GM12892 (cell line): ENCODE measurements at regions not wholly inside any gene's neighbourhood (a gene's known extent, or its start where the extent isn't known, plus 50 kb on each side); places are given as distances from the start of the nearest gene placed in this dataset.

Source experiments
- DNase-seq: peaks from one replicate; pipeline ENCODE4 v3.0.0; 2011; ENCODE audit not compliant: insufficient read length
- FAIRE-seq: peaks from 2 replicates; lab custom pipeline; 2011; peaks lifted over from hg19 to GRCh38; lab: Jason Lieb, UNC
- POLR2A ChIP-seq: IDR thresholded peaks from 2 replicates; pipeline ENCODE4 v1.6.1; 2011; ENCODE audit warnings: low read depth, low read length, control low read depth
- POLR2AphosphoS5 ChIP-seq: IDR thresholded peaks from 2 replicates; pipeline ENCODE4 v1.6.1; 2011; ENCODE audit warnings: low read depth, low read length, control low read depth
- TAF1 ChIP-seq: IDR thresholded peaks from 2 replicates; pipeline ENCODE4 v1.6.1; 2011; ENCODE audit warnings: low read depth, mild to moderate bottlenecking, control low read depth, low read length, borderline replicate concordance

- DNase-seq (no peak), FAIRE-seq (no peak)
- TF ChIP-seq POLR2A, result no peak
- TF ChIP-seq TAF1, result no peak
- no peak for TF ChIP-seq POLR2AphosphoS5
Measured at GRCh38 chr5:20590356-20590755, 602.4 kb upstream of the CDH18 start.

GRCh38 chr5:20575571-20575970 lies 587.6 kb upstream of the CDH18 start:
- DNase-seq, result no peak
- no peak for FAIRE-seq
- TF ChIP-seq POLR2AphosphoS5, result no peak
- TF ChIP-seq TAF1, result no peak
- no peak for TF ChIP-seq POLR2A

- TF ChIP-seq TAF1, result no peak
- no peak for TF ChIP-seq POLR2AphosphoS5
- TF ChIP-seq POLR2A, result no peak
- no peak for DNase-seq
- FAIRE-seq, result no peak
Measured at GRCh38 chr5:20574576-20574975, 586.6 kb upstream of the CDH18 start.

GRCh38 chr5:20572614-20573013 lies 584.6 kb upstream of the CDH18 start:
- no peak for TF ChIP-seq POLR2AphosphoS5
- no peak for TF ChIP-seq TAF1
- no peak for TF ChIP-seq POLR2A
- FAIRE-seq, result no peak
- DNase-seq, result no peak

GRCh38 chr5:20570486-20570885 lies 582.5 kb upstream of the CDH18 start:
- TF ChIP-seq POLR2AphosphoS5, result no peak
- TF ChIP-seq TAF1, result no peak
- TF ChIP-seq POLR2A, result no peak
- FAIRE-seq (no peak), DNase-seq (no peak)

GRCh38 chr5:20562544-20562943 lies 574.5 kb upstream of the CDH18 start:
- no peak for DNase-seq
- no peak for FAIRE-seq
- TF ChIP-seq POLR2AphosphoS5 (no peak), POLR2A (no peak), TAF1 (no peak)

- no peak for FAIRE-seq
- TF ChIP-seq TAF1 (no peak), POLR2A (no peak), POLR2AphosphoS5 (no peak)
- no peak for DNase-seq
Measured at GRCh38 chr5:20559845-20560244, 571.8 kb upstream of the CDH18 start.

- no peak for TF ChIP-seq POLR2A
- TF ChIP-seq POLR2AphosphoS5, result no peak
- no peak for TF ChIP-seq TAF1
- DNase-seq (no peak), FAIRE-seq (no peak)
Measured at GRCh38 chr5:20556115-20556763, 568.2 kb upstream of the CDH18 start.

GRCh38 chr5:20555034-20555433 lies 567.0 kb upstream of the CDH18 start:
- no peak for TF ChIP-seq POLR2AphosphoS5
- FAIRE-seq, result no peak
- no peak for DNase-seq

- no peak for FAIRE-seq
- DNase-seq, result no peak
- TF ChIP-seq POLR2AphosphoS5 (no peak), TAF1 (no peak), POLR2A (no peak)
Measured at GRCh38 chr5:20554001-20554400, 566.0 kb upstream of the CDH18 start.

GRCh38 chr5:20537911-20538703 lies 550.1 kb upstream of the CDH18 start:
- FAIRE-seq, result no peak
- DNase-seq, result no peak
- TF ChIP-seq POLR2AphosphoS5 (no peak), TAF1 (no peak), POLR2A (no peak)

GRCh38 chr5:20536813-20537212 lies 548.8 kb upstream of the CDH18 start:
- no peak for TF ChIP-seq TAF1
- no peak for TF ChIP-seq POLR2A
- no peak for TF ChIP-seq POLR2AphosphoS5
- no peak for DNase-seq
- no peak for FAIRE-seq

GRCh38 chr5:20536341-20536740 lies 548.3 kb upstream of the CDH18 start:
- no peak for FAIRE-seq
- TF ChIP-seq TAF1 (no peak), POLR2AphosphoS5 (no peak), POLR2A (no peak)
- no peak for DNase-seq

GRCh38 chr5:20528471-20528870 lies 540.5 kb upstream of the CDH18 start:
- FAIRE-seq (no peak), DNase-seq (no peak)
- TF ChIP-seq TAF1 (no peak), POLR2A (no peak), POLR2AphosphoS5 (no peak)
